Muscle layer of colon (tissue), 2 donors: ENCODE measurements at regions not wholly inside any gene's neighbourhood (a gene's known extent, or its start where the extent isn't known, plus 50 kb on each side); places are given as distances from the start of the nearest gene placed in this dataset.

ENCODE experiments used
- H3K27ac ChIP-seq: one replicate; pipeline ENCODE4 v1.7.0; 2013; ENCODE audit warnings: low read depth, mild to moderate bottlenecking, low read length, moderate library complexity
- H3K27me3 ChIP-seq, 2 donors: one replicate each; pipeline ENCODE4 v1.7.0; 2013; ENCODE audit warnings: low read length in 2 of 2, mild to moderate bottlenecking in 2 of 2; ENCODE audit not compliant: insufficient read depth in 2 of 2, control insufficient read depth in 1 of 2
- H3K36me3 ChIP-seq: one replicate; pipeline ENCODE4 v1.7.0; 2013; ENCODE audit warnings: mild to moderate bottlenecking, low read length; ENCODE audit not compliant: insufficient read depth
- H3K4me1 ChIP-seq: one replicate; pipeline ENCODE4 v1.7.0; 2013; ENCODE audit warnings: mild to moderate bottlenecking, low read length; ENCODE audit not compliant: insufficient read depth
- H3K4me3 ChIP-seq, 2 donors: one replicate each; pipeline ENCODE4 v1.7.0; 2013; ENCODE audit warnings: low read length in 2 of 2, low read depth in 1 of 2, mild to moderate bottlenecking in 1 of 2, moderate library complexity in 1 of 2
- H3K9ac ChIP-seq: one replicate; pipeline ENCODE4 v1.7.0; 2013; ENCODE audit warnings: low read length
- H3K9me3 ChIP-seq: one replicate; pipeline ENCODE4 v1.7.0; 2013; ENCODE audit warnings: mild to moderate bottlenecking, low read length
- donor health status: abdominal sarcoma.
- donor health status: Adenocarcinoma of cecum.

DNA sequence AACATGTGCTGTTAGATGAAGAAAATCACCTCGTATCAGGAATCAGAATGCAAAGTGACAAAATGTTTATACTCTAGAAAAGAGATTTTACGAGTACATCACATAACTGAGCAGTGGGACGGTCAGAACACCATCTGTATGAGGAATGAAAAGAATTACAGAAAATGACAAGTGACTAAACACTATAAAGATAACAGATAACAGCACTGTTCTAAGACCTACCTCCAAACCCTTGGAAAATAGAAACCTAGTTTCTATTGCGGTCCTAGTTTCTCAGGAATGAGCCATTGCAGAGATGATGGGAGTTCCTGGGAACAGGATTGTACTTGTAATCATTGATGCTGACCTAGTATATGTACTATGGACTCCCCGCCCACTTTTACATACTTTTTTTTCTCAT, 839.4 kb upstream of the ADAMTS5 start:
- Histone ChIP-seq H3K36me3 (no peaks in the 10 kb centered on the region), H3K27ac (no peak overlapping the region), H3K9me3 (no peaks in the 10 kb centered on the region), H3K4me3 (no peak overlapping the region), H3K27me3 (no peaks in the 10 kb centered on the region), H3K4me1 (peaks cover 20% of the 10 kb centered on the region), H3K9ac (no peak overlapping the region)

DNA sequence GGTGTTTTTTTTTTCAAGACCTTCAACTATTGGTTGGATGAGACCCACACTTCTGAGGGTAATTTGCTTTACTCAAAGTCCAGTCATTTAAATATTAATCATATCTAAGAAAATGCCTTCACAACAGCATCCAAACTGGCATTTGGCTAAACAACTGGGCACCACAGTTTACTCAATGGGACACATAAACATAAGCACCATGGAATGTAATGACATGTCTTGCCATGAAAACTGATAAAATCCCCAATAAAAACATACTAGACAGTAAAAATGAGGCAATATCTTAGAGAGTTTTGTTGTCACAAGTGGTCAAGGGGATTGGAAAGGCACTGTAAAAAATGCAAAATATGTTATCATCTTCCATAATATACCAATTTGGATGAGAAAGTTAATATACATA, 838.8 kb upstream of the ADAMTS5 start:
- Histone ChIP-seq H3K9me3 (no peaks in the 10 kb centered on the region), H3K36me3 (no peaks in the 10 kb centered on the region), H3K9ac (no peak overlapping the region), H3K4me3 (no peak overlapping the region), H3K27me3 (no peaks in the 10 kb centered on the region), H3K4me1 (peaks cover 20% of the 10 kb centered on the region), H3K27ac (peak overlapping the region; percentile 28)

DNA sequence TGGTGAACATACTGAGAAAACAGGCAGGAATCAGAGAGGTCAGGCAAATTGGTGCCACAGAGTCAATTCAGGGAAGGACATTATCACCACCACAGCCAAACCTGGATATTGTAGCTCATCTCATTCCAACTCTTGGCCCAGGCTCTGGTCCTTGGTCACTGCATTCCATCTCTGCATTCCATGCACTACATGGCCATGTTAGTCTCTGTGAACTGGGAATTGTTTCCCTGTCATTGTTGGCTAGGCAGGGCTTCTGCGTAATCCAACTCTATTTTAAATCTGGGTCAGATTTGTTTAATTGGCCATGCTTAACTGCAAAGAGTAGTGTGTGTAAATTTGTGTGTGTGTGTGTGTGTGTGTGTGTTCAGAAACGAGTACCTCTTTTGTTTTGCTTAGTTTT, 837.6 kb upstream of the ADAMTS5 start:
- no peaks in the 10 kb centered on the region for H3K9me3 ChIP-seq
- no peaks in the 10 kb centered on the region for H3K36me3 ChIP-seq
- no peaks in the 10 kb centered on the region for H3K27me3 ChIP-seq
- H3K4me3 ChIP-seq = no peak overlapping the region
- H3K9ac ChIP-seq = no peak overlapping the region
- H3K4me1 ChIP-seq = peaks cover 20% of the 10 kb centered on the region
- H3K27ac ChIP-seq = no peak overlapping the region

DNA sequence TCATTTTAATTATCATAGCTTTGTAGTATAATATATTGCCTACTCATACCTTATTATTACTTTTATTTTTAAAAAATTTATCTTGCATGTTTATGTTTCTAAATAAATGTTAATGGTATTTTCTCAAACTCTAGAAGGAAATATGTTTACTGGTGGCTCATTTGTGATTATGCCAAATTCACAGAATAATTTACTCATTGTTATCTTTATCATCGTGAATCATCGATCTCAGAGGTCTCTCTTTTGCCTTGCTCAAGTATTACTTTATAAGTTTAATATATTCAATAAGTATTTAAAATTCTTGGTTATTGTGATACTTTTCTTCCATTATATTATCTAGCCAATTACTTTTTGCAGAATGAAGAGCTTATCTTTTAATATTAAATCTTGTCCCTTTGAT, 836.7 kb upstream of the ADAMTS5 start:
- Histone ChIP-seq H3K4me1 (peaks cover 15% of the 10 kb centered on the region), H3K27me3 (no peaks in the 10 kb centered on the region), H3K9ac (no peak overlapping the region), H3K27ac (no peak overlapping the region), H3K9me3 (no peaks in the 10 kb centered on the region), H3K36me3 (no peaks in the 10 kb centered on the region), H3K4me3 (no peak overlapping the region)

DNA sequence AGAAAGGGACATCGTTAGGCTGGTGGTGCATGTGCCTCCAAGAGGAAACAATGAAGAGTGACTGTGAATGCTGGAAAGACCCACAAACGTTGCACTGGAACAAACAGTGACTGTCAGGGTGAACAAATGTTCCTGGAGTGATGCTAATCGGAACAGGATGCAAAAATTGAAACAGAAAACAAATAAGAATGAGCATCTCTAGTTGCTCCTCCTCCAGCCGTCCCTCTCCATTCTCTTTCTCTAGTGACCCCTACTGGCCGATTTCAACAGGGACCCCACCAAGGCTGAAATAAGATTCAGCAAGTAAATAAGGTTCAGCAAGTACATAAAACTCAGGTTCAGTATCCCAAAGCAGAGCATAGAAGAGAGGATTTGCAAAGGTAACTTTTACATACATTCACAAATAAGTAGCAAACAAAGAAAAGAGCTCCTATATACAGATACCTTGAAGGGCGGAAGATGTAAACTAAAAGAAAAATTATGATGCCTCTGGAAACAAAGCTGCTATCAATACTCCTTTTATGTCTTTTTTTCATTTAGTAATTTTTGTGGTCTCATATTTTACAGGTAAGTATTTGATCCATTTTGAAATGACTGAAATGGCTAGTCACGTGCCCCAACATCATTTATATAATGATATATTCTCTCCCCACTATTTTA, 836.1 kb upstream of the ADAMTS5 start:
- Histone ChIP-seq H3K4me1 (peaks cover 15% of the 10 kb centered on the region), H3K4me3 (no peak overlapping the region)

DNA sequence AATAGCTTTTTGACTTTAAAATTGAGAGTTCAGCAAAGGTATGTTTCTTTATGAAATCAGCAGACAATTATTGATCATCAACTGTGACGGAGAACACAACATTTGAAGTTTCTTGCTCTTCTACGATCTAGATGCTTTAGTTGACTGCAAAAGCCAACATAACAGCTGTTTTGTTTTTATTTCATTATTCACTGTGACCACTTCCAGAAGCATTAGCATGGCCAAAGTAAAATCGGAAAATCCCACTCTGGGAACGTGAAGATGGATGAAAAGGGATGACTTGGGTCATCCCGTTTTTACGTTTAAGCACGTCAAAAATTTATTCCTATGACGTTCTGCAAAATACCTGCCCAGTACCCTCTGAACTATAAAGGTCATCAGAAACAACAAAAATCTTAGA, 833.0 kb upstream of the ADAMTS5 start:
- H3K27me3 ChIP-seq = no peaks in the 10 kb centered on the region
- H3K4me3 ChIP-seq = no peak overlapping the region
- H3K4me1 ChIP-seq = peaks cover 13% of the 10 kb centered on the region
- H3K9ac ChIP-seq = no peak overlapping the region
- H3K9me3 ChIP-seq = no peaks in the 10 kb centered on the region
- no peaks in the 10 kb centered on the region for H3K36me3 ChIP-seq
- no peak overlapping the region for H3K27ac ChIP-seq

More for the DNA sequence above, 836.1 kb upstream of the ADAMTS5 start:
- Histone ChIP-seq H3K27me3 (no peaks in the 10 kb centered on the region), H3K36me3 (no peaks in the 10 kb centered on the region), H3K9me3 (no peaks in the 10 kb centered on the region), H3K27ac (no peak overlapping the region), H3K9ac (no peak overlapping the region)

DNA sequence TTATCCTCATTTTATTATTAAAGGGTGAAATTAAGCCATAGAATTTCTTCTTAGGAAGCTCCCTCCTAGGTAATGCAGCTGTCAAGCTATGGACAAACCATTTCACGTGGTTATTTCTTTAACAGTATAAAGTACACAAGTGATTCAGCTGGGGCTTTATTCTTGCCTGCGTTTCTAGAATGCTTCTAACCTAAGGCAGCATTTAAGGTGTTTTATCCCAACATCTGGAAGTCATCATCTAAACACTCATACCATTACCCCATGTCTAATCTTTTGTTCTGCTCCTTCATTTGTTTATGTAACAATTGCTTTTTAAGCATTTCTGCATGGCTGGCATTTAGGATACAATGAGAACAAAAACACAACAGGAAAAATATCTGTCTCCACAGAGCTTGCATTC, 829.2 kb upstream of the ADAMTS5 start:
- no peaks in the 10 kb centered on the region for H3K36me3 ChIP-seq
- no peak overlapping the region for H3K4me3 ChIP-seq
- H3K27ac ChIP-seq = no peak overlapping the region
- no peak overlapping the region for H3K9ac ChIP-seq
- no peaks in the 10 kb centered on the region for H3K27me3 ChIP-seq
- H3K4me1 ChIP-seq = peaks cover 14% of the 10 kb centered on the region
- H3K9me3 ChIP-seq = no peaks in the 10 kb centered on the region

DNA sequence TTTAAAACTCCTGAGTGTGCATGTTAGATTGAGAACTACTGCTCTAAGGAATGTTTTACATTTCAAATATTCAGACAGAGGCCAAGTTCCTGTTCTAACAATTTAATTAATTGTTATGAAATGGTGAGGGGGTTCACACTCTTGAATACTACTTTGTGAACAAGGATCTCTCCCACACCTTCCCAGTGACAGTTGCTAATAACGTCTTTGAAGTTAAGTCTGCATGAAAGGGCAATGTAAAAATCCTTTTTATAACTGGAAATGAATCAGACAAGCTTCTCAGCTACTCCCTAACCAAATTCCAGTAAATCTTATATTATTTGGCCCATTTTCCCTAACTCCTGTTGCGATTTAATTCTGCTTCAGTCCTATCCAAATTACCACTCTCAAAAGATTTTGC, 828.5 kb upstream of the ADAMTS5 start:
- Histone ChIP-seq H3K9me3 (no peaks in the 10 kb centered on the region), H3K27ac (no peak overlapping the region), H3K36me3 (no peaks in the 10 kb centered on the region), H3K27me3 (no peaks in the 10 kb centered on the region), H3K4me3 (no peak overlapping the region), H3K4me1 (peaks cover 14% of the 10 kb centered on the region), H3K9ac (no peak overlapping the region)

DNA sequence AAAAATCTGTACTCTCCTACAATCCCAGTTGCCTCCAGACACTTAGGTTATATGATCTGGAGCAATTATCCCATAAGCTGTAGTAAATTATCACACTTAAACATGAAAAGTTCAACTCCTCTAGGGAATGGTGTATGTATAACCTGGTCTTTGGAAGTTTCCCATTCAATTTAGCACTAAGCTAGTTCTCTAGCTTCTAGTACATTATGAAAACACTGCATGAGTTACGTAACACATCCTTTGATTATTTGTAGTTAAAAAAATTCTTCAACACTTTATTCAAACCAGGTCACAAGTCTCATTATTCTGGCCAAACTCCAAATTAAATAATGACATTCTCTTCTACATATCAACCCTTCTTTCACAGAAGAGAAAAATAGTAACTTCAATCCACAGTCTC, 827.0 kb upstream of the ADAMTS5 start:
- no peaks in the 10 kb centered on the region for H3K36me3 ChIP-seq
- H3K4me1 ChIP-seq = peaks cover 14% of the 10 kb centered on the region
- no peak overlapping the region for H3K27ac ChIP-seq
- no peaks in the 10 kb centered on the region for H3K27me3 ChIP-seq
- no peak overlapping the region for H3K9ac ChIP-seq
- no peaks in the 10 kb centered on the region for H3K9me3 ChIP-seq
- no peak overlapping the region for H3K4me3 ChIP-seq

DNA sequence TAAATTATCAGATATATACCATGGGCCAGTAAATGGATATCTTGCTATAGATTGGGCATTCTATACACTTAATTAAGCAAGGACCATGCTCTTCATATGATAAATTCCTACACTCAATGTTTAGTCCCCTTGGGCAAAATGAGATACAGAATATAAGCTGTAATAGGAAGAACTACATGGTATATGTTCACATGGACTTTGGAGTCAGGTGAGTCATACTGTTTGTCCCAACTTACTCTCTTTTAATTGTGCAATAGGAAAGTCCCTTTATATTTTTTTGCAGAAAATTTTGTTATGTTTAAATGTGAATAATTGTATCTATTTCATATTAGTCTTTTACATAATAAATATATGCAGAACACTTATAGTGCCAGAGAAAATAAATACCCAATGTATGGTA, 820.2 kb upstream of the ADAMTS5 start:
- Histone ChIP-seq H3K4me3 (no peak overlapping the region), H3K27ac (no peak overlapping the region), H3K36me3 (no peaks in the 10 kb centered on the region), H3K27me3 (no peaks in the 10 kb centered on the region), H3K4me1 (no peaks in the 10 kb centered on the region), H3K9ac (no peak overlapping the region), H3K9me3 (no peaks in the 10 kb centered on the region)

DNA sequence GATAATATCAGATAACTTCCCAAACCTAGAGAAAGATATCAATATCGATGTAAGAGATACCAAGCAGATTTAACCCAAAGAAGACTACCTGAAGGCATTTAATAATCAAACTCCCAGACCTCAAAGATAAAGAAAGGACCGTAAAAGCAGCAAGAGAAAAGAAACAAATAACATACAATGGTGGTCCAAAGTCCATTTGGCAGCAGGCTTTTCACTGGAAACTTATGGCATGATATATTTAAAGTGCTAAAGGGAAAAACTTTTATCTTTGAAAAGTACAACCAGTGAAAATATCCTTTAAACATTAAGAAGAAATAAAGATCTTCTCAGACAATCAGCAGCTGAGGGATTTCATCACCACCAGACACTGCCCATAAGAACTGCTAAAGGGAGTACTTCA, 812.7 kb upstream of the ADAMTS5 start:
- no peaks in the 10 kb centered on the region for H3K27me3 ChIP-seq
- no peak overlapping the region for H3K27ac ChIP-seq
- H3K9ac ChIP-seq = no peak overlapping the region
- no peaks in the 10 kb centered on the region for H3K9me3 ChIP-seq
- no peaks in the 10 kb centered on the region for H3K36me3 ChIP-seq
- no peaks in the 10 kb centered on the region for H3K4me1 ChIP-seq
- no peak overlapping the region for H3K4me3 ChIP-seq

DNA sequence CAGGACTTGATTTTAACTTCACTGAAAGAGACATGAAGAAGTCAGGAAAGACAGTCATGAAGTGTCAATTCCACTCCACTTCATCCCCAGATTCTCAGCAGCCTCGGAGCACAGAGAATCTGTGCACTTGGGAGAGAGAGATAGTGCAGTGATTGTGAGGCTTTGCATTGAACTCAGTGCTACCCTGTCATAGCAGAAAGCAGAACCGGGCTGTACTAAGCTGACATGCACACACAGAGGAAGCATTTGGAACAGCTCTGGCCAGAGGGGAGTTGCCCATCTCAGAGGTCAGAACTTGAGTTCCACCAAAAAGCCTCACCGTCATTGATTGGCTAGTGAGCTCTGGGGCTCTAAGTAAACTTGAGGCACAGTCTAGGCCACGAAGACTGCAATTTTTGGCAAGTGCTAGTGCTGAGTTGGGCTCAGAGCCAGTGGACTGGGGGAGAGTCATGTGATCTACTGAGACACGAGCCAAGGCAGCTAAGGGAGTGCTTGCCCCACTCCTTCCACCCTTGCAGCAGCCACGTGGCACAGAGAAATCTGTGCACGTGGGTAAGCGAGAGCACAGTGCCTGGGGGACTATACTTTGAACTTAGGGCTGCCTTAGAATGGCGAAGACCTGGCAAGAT, 810.2 kb upstream of the ADAMTS5 start:
- no peak overlapping the region for H3K9ac ChIP-seq
- no peaks in the 10 kb centered on the region for H3K27me3 ChIP-seq
- no peaks in the 10 kb centered on the region for H3K36me3 ChIP-seq
- no peaks in the 10 kb centered on the region for H3K4me1 ChIP-seq
- no peak overlapping the region for H3K27ac ChIP-seq
- H3K4me3 ChIP-seq = no peak overlapping the region
- H3K9me3 ChIP-seq = no peaks in the 10 kb centered on the region
